PC-3 (cell line): ENCODE measurements at regions not wholly inside any gene's neighbourhood (a gene's known extent, or its start where the extent isn't known, plus 50 kb on each side); places are given as distances from the start of the nearest gene placed in this dataset.

Source experiments
- ATAC-seq: fragments of 200-7000 bp; cut with Tn5 transposase; 2 replicates; pipeline ENCODE4 v1.9.1; 2020; ENCODE audit warnings: mild to moderate bottlenecking, moderate library complexity
- BruUV-seq: library from RNA; stranded (reverse); fragments of 400-500 nt; replicated peaks from 2 replicates; lab custom pipeline; 2021; lab: Mats Ljungman, UMichigan
- CTCF ChIA-PET: fragments of 300-600 bp; sonication (Branson Sonifier 250); formaldehyde crosslinking; loops from one replicate; lab custom pipeline; 2022; ENCODE audit warnings: antibody characterized with exemption; lab: Charles Lee
- POLR2A ChIA-PET: fragments of 300-600 bp; sonication (Branson Sonifier 250); formaldehyde crosslinking; loops from one replicate; lab custom pipeline; 2022; ENCODE audit warnings: antibody characterized with exemption; ENCODE audit not compliant: unreplicated experiment; lab: Charles Lee
- DNase-seq: peaks from one replicate; pipeline ENCODE4 v3.0.0-alpha.2; 2015
- H2AFZ ChIP-seq: fragments of 300-600 bp; sonication (generic); 2 replicates; pipeline ENCODE4 v1.6.0; 2016; ENCODE audit warnings: antibody characterized with exemption, low read length
- H3F3A ChIP-seq: fragments of 300-600 bp; sonication (generic); one replicate; pipeline ENCODE4 v1.6.0; 2017; ENCODE audit warnings: antibody characterized with exemption, low read length, control low read depth, mild to moderate bottlenecking; ENCODE audit not compliant: unreplicated experiment
- H3K27ac ChIP-seq: fragments of 300-600 bp; sonication (generic); 2 replicates; pipeline ENCODE4 v1.5.1; 2016; ENCODE audit warnings: mild to moderate bottlenecking, low read length
- H3K27me3 ChIP-seq: fragments of 300-600 bp; sonication (generic); 2 replicates; pipeline ENCODE4 v1.6.1; 2016; ENCODE audit warnings: low read length, mixed read lengths
- H3K36me3 ChIP-seq: fragments of 300-600 bp; sonication (generic); 2 replicates; pipeline ENCODE4 v1.6.1; 2016; ENCODE audit warnings: low read depth, mixed run types, low read length, mixed read lengths
- H3K4me1 ChIP-seq: fragments of 300-600 bp; sonication (generic); 2 replicates; pipeline ENCODE4 v1.5.1; 2016; ENCODE audit warnings: low read length; ENCODE audit not compliant: insufficient read depth
- H3K4me2 ChIP-seq: fragments of 300-600 bp; sonication (generic); 2 replicates; pipeline ENCODE4 v1.6.0; 2016; ENCODE audit warnings: low read length
- H3K4me3 ChIP-seq: fragments of 300-600 bp; sonication (generic); 2 replicates; pipeline ENCODE4 v1.5.1; 2016; ENCODE audit warnings: mild to moderate bottlenecking, low read length, mixed read lengths
- H3K79me2 ChIP-seq: fragments of 300-600 bp; sonication (generic); 2 replicates; pipeline ENCODE4 v1.6.1; 2017; ENCODE audit warnings: low read length, mixed read lengths
- H3K9ac ChIP-seq: fragments of 300-600 bp; sonication (generic); 2 replicates; pipeline ENCODE4 v1.6.0; 2016; ENCODE audit warnings: mild to moderate bottlenecking, low read length
- H3K9me2 ChIP-seq: fragments of 300-600 bp; sonication (generic); replicated peaks from 2 replicates; pipeline ENCODE4 v1.6.1; 2016; ENCODE audit warnings: mixed run types, low read length, mixed read lengths
- H3K9me3 ChIP-seq: fragments of 300-600 bp; sonication (generic); 2 replicates; pipeline ENCODE4 v1.6.1; 2016; ENCODE audit warnings: low read length, mixed read lengths
- H4K20me1 ChIP-seq: fragments of 300-600 bp; sonication (generic); 2 replicates; pipeline ENCODE4 v1.6.1; 2016; ENCODE audit warnings: low read length, mixed read lengths
- CTCF ChIP-seq: fragments of 300-600 bp; sonication (generic); conservative IDR thresholded peaks from 2 replicates; pipeline ENCODE4 v1.5.1; 2017; ENCODE audit warnings: antibody characterized with exemption, low read depth, mild to moderate bottlenecking, low read length
- EZH2 ChIP-seq: fragments of 300-600 bp; sonication (generic); IDR thresholded peaks from one replicate; pipeline ENCODE4 v1.6.1; 2017; ENCODE audit warnings: antibody characterized with exemption, mild to moderate bottlenecking, low read length; ENCODE audit not compliant: unreplicated experiment
- EZH2phosphoT487 ChIP-seq: fragments of 300-600 bp; sonication (generic); IDR thresholded peaks from 2 replicates; pipeline ENCODE4 v1.6.1; 2018; ENCODE audit warnings: mild to moderate bottlenecking, antibody characterized with exemption, low read length, borderline replicate concordance
- intact Hi-C: fragments of 100-400 bp; cut with micrococcal nuclease; formaldehyde crosslinking; loops from 2 replicates; pipeline ENCODE4 v1.9.0; 2023

GRCh38 chr3:130288670-130289069, 56.8 kb upstream of the COL6A5 start:
- CTCF ChIA-PET, result no interaction called here
- no peaks in the 10 kb centered on the region for H4K20me1 ChIP-seq
- no peaks in the 10 kb centered on the region for H3K79me2 ChIP-seq
- no peaks in the 10 kb centered on the region for H3K9me3 ChIP-seq
- ATAC-seq, result no peak
- intact Hi-C loops, result no loop called here
- H3K27ac ChIP-seq, result no peak overlapping the region
- no peaks in the 10 kb centered on the region for H3F3A ChIP-seq
- no peaks in the 10 kb centered on the region for H3K36me3 ChIP-seq
- POLR2A ChIA-PET, result no interaction called here
- H2AFZ ChIP-seq, result no peak overlapping the region
- H3K9ac ChIP-seq, result no peak overlapping the region
- no peaks in the 10 kb centered on the region for H3K9me2 ChIP-seq
- peaks cover 13% of the 10 kb centered on the region for H3K27me3 ChIP-seq
- DNase-seq, result no peak
- no peaks in the 10 kb centered on the region for H3K4me1 ChIP-seq
- H3K4me3 ChIP-seq, result no peak overlapping the region
- TF ChIP-seq EZH2phosphoT487 (no peak), CTCF (no peak), EZH2 (no peak)
- H3K4me2 ChIP-seq, result no peak overlapping the region
- no TSS peak for BruUV-seq

GRCh38 chr3:130291148-130291547, 54.3 kb upstream of the COL6A5 start:
- no peaks in the 10 kb centered on the region for H3K4me1 ChIP-seq
- H3K9ac ChIP-seq, result no peak overlapping the region
- no peak for DNase-seq
- ChIA-PET CTCF (no interaction called here), POLR2A (no interaction called here)
- H3K27me3 ChIP-seq, result peaks cover 13% of the 10 kb centered on the region
- H3K9me2 ChIP-seq, result no peaks in the 10 kb centered on the region
- no peak overlapping the region for H3K4me2 ChIP-seq
- no peaks in the 10 kb centered on the region for H3K9me3 ChIP-seq
- no peak overlapping the region for H2AFZ ChIP-seq
- no TSS peak for BruUV-seq
- no peaks in the 10 kb centered on the region for H3F3A ChIP-seq
- ATAC-seq, result no peak
- no peak for TF ChIP-seq EZH2
- TF ChIP-seq EZH2phosphoT487, result no peak
- TF ChIP-seq CTCF, result no peak
- intact Hi-C loops, result no loop called here
- H3K79me2 ChIP-seq, result no peaks in the 10 kb centered on the region
- no peaks in the 10 kb centered on the region for H3K36me3 ChIP-seq
- H4K20me1 ChIP-seq, result no peaks in the 10 kb centered on the region
- no peak overlapping the region for H3K4me3 ChIP-seq
- H3K27ac ChIP-seq, result no peak overlapping the region

GRCh38 chr3:130293247-130293646, 52.2 kb upstream of the COL6A5 start:
- no peak for DNase-seq
- no peak overlapping the region for H3K4me2 ChIP-seq
- H3F3A ChIP-seq, result no peaks in the 10 kb centered on the region
- H3K9me3 ChIP-seq, result no peaks in the 10 kb centered on the region
- no peaks in the 10 kb centered on the region for H3K79me2 ChIP-seq
- H3K27ac ChIP-seq, result no peak overlapping the region
- BruUV-seq, result no TSS peak
- no peak overlapping the region for H3K4me3 ChIP-seq
- no peak overlapping the region for H2AFZ ChIP-seq
- no peaks in the 10 kb centered on the region for H3K27me3 ChIP-seq
- CTCF ChIA-PET, result no interaction called here
- H4K20me1 ChIP-seq, result no peaks in the 10 kb centered on the region
- TF ChIP-seq EZH2phosphoT487 (no peak), CTCF (no peak), EZH2 (no peak)
- no peak for ATAC-seq
- POLR2A ChIA-PET, result no interaction called here
- intact Hi-C loops, result no loop called here
- H3K9ac ChIP-seq, result no peak overlapping the region
- H3K36me3 ChIP-seq, result no peaks in the 10 kb centered on the region
- H3K9me2 ChIP-seq, result no peaks in the 10 kb centered on the region
- H3K4me1 ChIP-seq, result no peaks in the 10 kb centered on the region
